ENCODE measurements at regions not wholly inside any gene's neighbourhood (a gene's known extent, or its start where the extent isn't known, plus 50 kb on each side); places are given as distances from the start of the nearest gene placed in this dataset.

GRCh38 chr11:13062115-13062514, 53.0 kb downstream of the RASSF10 start:
- no peak for DNase-seq (ENCODE audit: low spot score)

- no peak for DNase-seq (ENCODE audit: low spot score)
Measured at GRCh38 chr11:13064593-13064992, 55.5 kb downstream of the RASSF10 start.

GRCh38 chr11:13065200-13065787, 56.2 kb downstream of the RASSF10 start:
- no peak for DNase-seq (ENCODE audit: low spot score)

GRCh38 chr11:13068211-13068610, 59.1 kb downstream of the RASSF10 start:
- no peak for DNase-seq (ENCODE audit: low spot score)

GRCh38 chr11:13073119-13073981, 64.2 kb downstream of the RASSF10 start:
- DNase-seq (ENCODE audit: low spot score) = no peak

- DNase-seq (ENCODE audit: low spot score) = no peak
Measured at GRCh38 chr11:13074714-13075464, 65.8 kb downstream of the RASSF10 start.

- no peak for DNase-seq (ENCODE audit: low spot score)
Measured at GRCh38 chr11:13076961-13077360, 67.8 kb downstream of the RASSF10 start.

- DNase-seq (ENCODE audit: low spot score) = no peak
Measured at GRCh38 chr11:13080861-13081260, 71.7 kb downstream of the RASSF10 start.

- no peak for DNase-seq (ENCODE audit: low spot score)
Measured at GRCh38 chr11:13082588-13082987, 73.5 kb downstream of the RASSF10 start.

GRCh38 chr11:13090228-13090708, 81.2 kb downstream of the RASSF10 start:
- no peak for DNase-seq (ENCODE audit: low spot score)

GRCh38 chr11:13091373-13091772, 82.3 kb downstream of the RASSF10 start:
- DNase-seq (ENCODE audit: low spot score) = no peak

GRCh38 chr11:13091804-13092203, 82.7 kb downstream of the RASSF10 start:
- no peak for DNase-seq (ENCODE audit: low spot score)

- no peak for DNase-seq (ENCODE audit: low spot score)
Measured at GRCh38 chr11:13094930-13095687, 86.0 kb downstream of the RASSF10 start.

GRCh38 chr11:13098063-13098462, 88.9 kb downstream of the RASSF10 start:
- DNase-seq (ENCODE audit: low spot score) = peak; percentile 92

- no peak for DNase-seq (ENCODE audit: low spot score)
Measured at GRCh38 chr11:13098616-13099289, 89.6 kb downstream of the RASSF10 start.

GRCh38 chr11:13101644-13102512, 92.8 kb downstream of the RASSF10 start:
- peak; percentile 34 for DNase-seq (ENCODE audit: low spot score)

GRCh38 chr11:13102513-13102840, 93.4 kb downstream of the RASSF10 start:
- peak; percentile 35 for DNase-seq (ENCODE audit: low spot score)

- DNase-seq (ENCODE audit: low spot score) = no peak
Measured at GRCh38 chr11:13102865-13103539, 93.9 kb downstream of the RASSF10 start.

- no peak for DNase-seq (ENCODE audit: low spot score)
Measured at GRCh38 chr11:13103962-13104554, 94.9 kb downstream of the RASSF10 start.

Measured in COLO829 (cell line).